ENCODE measurements at regions not wholly inside any gene's neighbourhood (a gene's known extent, or its start where the extent isn't known, plus 50 kb on each side); places are given as distances from the start of the nearest gene placed in this dataset.

DNA sequence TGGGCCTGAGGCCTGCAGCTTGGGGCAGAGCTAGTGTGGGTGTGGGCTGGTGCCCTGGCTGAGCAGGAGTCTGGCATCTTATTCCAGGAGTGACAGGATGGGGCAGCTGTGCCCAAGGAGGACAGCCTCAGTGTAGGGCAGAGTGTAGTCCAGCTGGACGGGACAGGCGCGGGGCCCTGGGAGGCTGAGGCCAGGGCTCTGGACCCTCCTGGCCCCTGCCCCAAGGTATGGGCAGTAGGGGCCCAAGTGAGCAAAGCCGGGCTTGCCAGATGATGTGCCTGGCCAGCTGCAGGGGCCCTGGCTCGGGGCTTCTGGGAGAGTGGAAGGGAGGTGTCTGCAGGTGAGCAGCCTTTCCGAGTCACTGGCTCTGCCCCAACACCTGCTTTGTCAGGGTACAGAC, 1190.9 kb downstream of the BRD1 start:
- no peaks in the 10 kb centered on the region for H3K9me3 ChIP-seq (replicated peaks; ENCODE audit: insufficient read depth, low read length)

DNA sequence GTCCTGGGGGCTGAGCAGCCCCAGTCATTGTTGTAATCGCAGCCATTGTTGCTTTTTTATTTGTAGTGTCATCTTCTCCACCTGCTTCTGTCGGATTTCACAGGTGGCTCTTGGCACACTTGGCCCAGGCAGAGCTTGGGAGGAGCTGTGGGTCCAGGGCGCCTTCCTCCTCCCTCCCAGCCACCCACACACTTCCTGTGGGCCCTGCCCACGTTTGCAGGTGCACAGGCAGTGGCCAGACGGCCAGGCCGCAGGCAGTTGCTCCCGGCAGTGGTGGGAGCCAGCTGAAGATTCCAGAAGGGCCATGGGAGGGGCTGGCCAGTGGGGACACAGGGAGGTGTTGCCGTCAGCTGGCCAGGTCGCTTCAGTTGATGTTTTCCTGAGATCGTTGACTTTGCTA, 1191.9 kb downstream of the BRD1 start:
- peak; percentile 81 for DNase-seq
- no peaks in the 10 kb centered on the region for H3K27me3 ChIP-seq (replicated peaks; ENCODE audit: insufficient read depth, low read length)
- H3K79me2 ChIP-seq (ENCODE audit: low read length): peaks cover 38% of the 10 kb centered on the region
- H3F3A ChIP-seq (ENCODE audit: insufficient read depth, low read length): peaks cover 5% of the 10 kb centered on the region; the same call in 1 of the 2 replicates
- TF ChIP-seq EZH2 (optimal IDR thresholded peaks at IDR 0.05; ENCODE audit: low read depth, low read length) (no peak), EZH2phosphoT487 (IDR thresholded peaks at IDR 0.05; ENCODE audit: low read length) (no peak)
- TF ChIP-seq, protein P1, sequence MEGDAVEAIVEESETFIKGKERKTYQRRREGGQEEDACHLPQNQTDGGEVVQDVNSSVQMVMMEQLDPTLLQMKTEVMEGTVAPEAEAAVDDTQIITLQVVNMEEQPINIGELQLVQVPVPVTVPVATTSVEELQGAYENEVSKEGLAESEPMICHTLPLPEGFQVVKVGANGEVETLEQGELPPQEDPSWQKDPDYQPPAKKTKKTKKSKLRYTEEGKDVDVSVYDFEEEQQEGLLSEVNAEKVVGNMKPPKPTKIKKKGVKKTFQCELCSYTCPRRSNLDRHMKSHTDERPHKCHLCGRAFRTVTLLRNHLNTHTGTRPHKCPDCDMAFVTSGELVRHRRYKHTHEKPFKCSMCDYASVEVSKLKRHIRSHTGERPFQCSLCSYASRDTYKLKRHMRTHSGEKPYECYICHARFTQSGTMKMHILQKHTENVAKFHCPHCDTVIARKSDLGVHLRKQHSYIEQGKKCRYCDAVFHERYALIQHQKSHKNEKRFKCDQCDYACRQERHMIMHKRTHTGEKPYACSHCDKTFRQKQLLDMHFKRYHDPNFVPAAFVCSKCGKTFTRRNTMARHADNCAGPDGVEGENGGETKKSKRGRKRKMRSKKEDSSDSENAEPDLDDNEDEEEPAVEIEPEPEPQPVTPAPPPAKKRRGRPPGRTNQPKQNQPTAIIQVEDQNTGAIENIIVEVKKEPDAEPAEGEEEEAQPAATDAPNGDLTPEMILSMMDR (IDR thresholded peaks at IDR 0.05; ENCODE audit: low read length): no peak
- H4K20me1 ChIP-seq (ENCODE audit: insufficient read depth, low read length): no peaks in the 10 kb centered on the region
- H3K9me2 ChIP-seq (replicated peaks; ENCODE audit: insufficient read depth, low read length): no peaks in the 10 kb centered on the region
- peak overlapping the region; percentile 49; the same call in 1 of the 2 replicates for H3K4me2 ChIP-seq (ENCODE audit: low read depth, low read length)
- H3K9me3 ChIP-seq (replicated peaks; ENCODE audit: insufficient read depth, low read length): no peaks in the 10 kb centered on the region
- no peak overlapping the region for H2AFZ ChIP-seq (ENCODE audit: low read length)
- no peak overlapping the region for H3K4me3 ChIP-seq (ENCODE audit: low read length)
- H3K4me1 ChIP-seq (ENCODE audit: low read length): peaks cover 25% of the 10 kb centered on the region
- H3K27ac ChIP-seq (ENCODE audit: low read length): peak overlapping the region; percentile 71; the same call in 1 of the 2 replicates
- H3K9ac ChIP-seq (ENCODE audit: low read length): peak overlapping the region; percentile 29; the same call in 1 of the 2 replicates
- no peaks in the 10 kb centered on the region for H3K36me3 ChIP-seq (replicated peaks; ENCODE audit: insufficient read depth, low read length)

More for the DNA sequence above, 1190.9 kb downstream of the BRD1 start:
- Histone ChIP-seq H3K9ac (ENCODE audit: low read length) (no peak overlapping the region), H3K36me3 (replicated peaks; ENCODE audit: insufficient read depth, low read length) (no peaks in the 10 kb centered on the region), H3K27me3 (replicated peaks; ENCODE audit: insufficient read depth, low read length) (no peaks in the 10 kb centered on the region), H3K4me2 (ENCODE audit: low read depth, low read length) (no peak overlapping the region), H3K9me2 (replicated peaks; ENCODE audit: insufficient read depth, low read length) (no peaks in the 10 kb centered on the region), H3K4me3 (ENCODE audit: low read length) (no peak overlapping the region), H3K79me2 (ENCODE audit: low read length) (peaks cover 38% of the 10 kb centered on the region), H4K20me1 (ENCODE audit: insufficient read depth, low read length) (no peaks in the 10 kb centered on the region), H3F3A (ENCODE audit: insufficient read depth, low read length) (peaks cover 5% of the 10 kb centered on the region; the same call in 1 of the 2 replicates), H3K4me1 (ENCODE audit: low read length) (peaks cover 25% of the 10 kb centered on the region), H3K27ac (ENCODE audit: low read length) (no peak overlapping the region), H2AFZ (ENCODE audit: low read length) (no peak overlapping the region)
- TF ChIP-seq EZH2phosphoT487 (IDR thresholded peaks at IDR 0.05; ENCODE audit: low read length) (no peak), EZH2 (optimal IDR thresholded peaks at IDR 0.05; ENCODE audit: low read depth, low read length) (no peak)
- TF ChIP-seq, protein P1 (IDR thresholded peaks at IDR 0.05; ENCODE audit: low read length): no peak
- DNase-seq: no peak

DNA sequence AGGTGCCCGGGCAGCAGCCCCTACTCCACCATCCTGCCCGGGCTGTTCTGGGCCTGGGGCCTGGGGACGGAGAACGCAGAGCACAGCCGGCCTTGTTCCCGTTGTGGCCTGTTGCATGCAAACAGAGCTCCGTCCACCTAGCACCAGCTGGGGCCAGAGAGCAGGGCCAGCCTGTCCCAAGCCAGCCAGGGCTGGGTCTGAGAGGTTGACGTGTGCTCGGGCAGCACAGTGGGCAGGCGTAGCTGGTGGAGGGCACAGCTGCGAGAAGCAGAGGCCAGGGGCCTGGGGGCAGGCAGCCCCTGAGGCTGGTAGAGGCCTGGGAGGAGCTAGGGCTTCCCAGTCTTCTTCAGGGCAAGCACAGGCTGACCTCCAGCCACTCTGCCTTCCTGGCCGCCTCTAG, 1192.6 kb downstream of the BRD1 start:
- H2AFZ ChIP-seq (ENCODE audit: low read length): no peak overlapping the region
- H3K36me3 ChIP-seq (replicated peaks; ENCODE audit: insufficient read depth, low read length): no peaks in the 10 kb centered on the region
- H3K27me3 ChIP-seq (replicated peaks; ENCODE audit: insufficient read depth, low read length): no peaks in the 10 kb centered on the region
- TF ChIP-seq, protein P1 (IDR thresholded peaks at IDR 0.05; ENCODE audit: low read length): no peak
- no peak for TF ChIP-seq EZH2phosphoT487 (IDR thresholded peaks at IDR 0.05; ENCODE audit: low read length)
- TF ChIP-seq EZH2 (optimal IDR thresholded peaks at IDR 0.05; ENCODE audit: low read depth, low read length): no peak
- peak overlapping the region; percentile 49; the same call in 1 of the 2 replicates for H3K4me2 ChIP-seq (ENCODE audit: low read depth, low read length)
- no peaks in the 10 kb centered on the region for H4K20me1 ChIP-seq (ENCODE audit: insufficient read depth, low read length)
- H3K9me2 ChIP-seq (replicated peaks; ENCODE audit: insufficient read depth, low read length): no peaks in the 10 kb centered on the region
- no peak overlapping the region for H3K4me3 ChIP-seq (ENCODE audit: low read length)
- no peak for DNase-seq
- H3K27ac ChIP-seq (ENCODE audit: low read length): peak overlapping the region; percentile 71; the same call in 1 of the 2 replicates
- H3F3A ChIP-seq (ENCODE audit: insufficient read depth, low read length): peaks cover 5% of the 10 kb centered on the region; the same call in 1 of the 2 replicates
- H3K4me1 ChIP-seq (ENCODE audit: low read length): peaks cover 25% of the 10 kb centered on the region
- peak overlapping the region; percentile 29; the same call in 1 of the 2 replicates for H3K9ac ChIP-seq (ENCODE audit: low read length)
- peaks cover 38% of the 10 kb centered on the region for H3K79me2 ChIP-seq (ENCODE audit: low read length)
- no peaks in the 10 kb centered on the region for H3K9me3 ChIP-seq (replicated peaks; ENCODE audit: insufficient read depth, low read length)

All from MM.1S (cell line).